GM21737 (cell line): ENCODE measurements at regions not wholly inside any gene's neighbourhood (a gene's known extent, or its start where the extent isn't known, plus 50 kb on each side); places are given as distances from the start of the nearest gene placed in this dataset.
"Not testable (repeated sequence)": the region's sequence is repeated elsewhere in the genome, so short reads cannot be mapped to it uniquely, and the experiment has no call there.

ENCODE experiments used
- ATAC-seq: cut with Tn5 transposase; IDR thresholded peaks from one replicate; pipeline ENCODE4 v1.9.1; 2021; ENCODE audit warnings: mild to moderate bottlenecking, moderate library complexity; ENCODE audit not compliant: unreplicated experiment

DNA sequence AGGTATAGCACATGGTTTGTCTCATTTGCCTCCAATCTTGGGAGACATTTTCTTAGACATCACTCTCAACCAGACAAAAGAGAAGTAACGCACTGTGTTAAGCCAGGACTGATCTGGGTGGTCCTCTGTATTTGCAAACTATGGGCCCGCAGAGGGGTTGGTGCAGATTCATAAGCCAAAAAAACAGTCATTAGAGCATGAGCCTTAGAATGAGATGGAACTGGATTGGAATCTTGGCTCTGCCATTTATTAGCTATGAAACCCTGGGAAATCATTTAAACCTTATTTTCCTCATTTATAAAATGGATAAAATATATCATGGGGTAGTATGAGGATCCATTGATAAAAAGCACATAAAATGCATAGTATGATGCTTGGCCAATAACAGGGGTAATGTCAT is 213.5 kb upstream of the APCDD1 start:
- no peak for ATAC-seq

GRCh38 chr18:10241579-10241978 is 212.9 kb upstream of the APCDD1 start:
- no peak for ATAC-seq

DNA sequence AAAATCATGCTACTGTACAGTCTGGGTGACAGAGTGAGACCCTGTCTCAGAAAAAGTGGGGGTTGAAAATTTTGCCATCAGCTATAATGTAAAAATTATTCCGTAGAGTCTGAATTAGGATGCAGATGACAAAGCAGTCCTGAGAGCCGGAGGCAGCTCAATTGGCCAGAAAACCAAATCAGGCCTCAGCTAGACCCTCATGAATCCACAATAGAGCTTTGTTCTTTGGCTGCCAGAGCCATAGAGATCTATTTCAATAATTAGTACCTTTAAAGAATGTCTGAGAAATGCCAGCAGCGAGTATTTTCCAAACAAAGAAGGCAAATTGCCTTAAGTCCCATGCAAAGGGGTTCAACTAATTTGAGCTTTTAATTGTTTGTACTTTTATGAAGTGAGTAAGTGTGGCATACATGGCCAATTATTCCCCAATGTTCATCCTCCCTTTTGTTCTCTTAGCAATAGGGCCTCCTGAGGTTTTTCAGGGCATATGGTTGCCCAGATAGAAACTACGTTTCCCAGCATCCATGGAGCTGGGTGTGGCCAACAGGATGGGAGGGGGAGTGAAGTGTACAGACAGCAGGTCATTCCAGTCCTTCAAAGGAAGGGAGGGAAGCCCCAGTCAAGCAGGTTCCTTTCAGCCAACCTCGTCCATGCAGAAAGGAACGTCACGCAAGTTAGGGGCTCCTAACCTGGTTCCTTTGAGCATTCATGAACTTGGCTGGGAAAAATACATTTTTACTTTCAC is 211.3 kb upstream of the APCDD1 start:
- no peak for ATAC-seq

GRCh38 chr18:10244341-10244740 is 210.1 kb upstream of the APCDD1 start:
- no peak for ATAC-seq

DNA sequence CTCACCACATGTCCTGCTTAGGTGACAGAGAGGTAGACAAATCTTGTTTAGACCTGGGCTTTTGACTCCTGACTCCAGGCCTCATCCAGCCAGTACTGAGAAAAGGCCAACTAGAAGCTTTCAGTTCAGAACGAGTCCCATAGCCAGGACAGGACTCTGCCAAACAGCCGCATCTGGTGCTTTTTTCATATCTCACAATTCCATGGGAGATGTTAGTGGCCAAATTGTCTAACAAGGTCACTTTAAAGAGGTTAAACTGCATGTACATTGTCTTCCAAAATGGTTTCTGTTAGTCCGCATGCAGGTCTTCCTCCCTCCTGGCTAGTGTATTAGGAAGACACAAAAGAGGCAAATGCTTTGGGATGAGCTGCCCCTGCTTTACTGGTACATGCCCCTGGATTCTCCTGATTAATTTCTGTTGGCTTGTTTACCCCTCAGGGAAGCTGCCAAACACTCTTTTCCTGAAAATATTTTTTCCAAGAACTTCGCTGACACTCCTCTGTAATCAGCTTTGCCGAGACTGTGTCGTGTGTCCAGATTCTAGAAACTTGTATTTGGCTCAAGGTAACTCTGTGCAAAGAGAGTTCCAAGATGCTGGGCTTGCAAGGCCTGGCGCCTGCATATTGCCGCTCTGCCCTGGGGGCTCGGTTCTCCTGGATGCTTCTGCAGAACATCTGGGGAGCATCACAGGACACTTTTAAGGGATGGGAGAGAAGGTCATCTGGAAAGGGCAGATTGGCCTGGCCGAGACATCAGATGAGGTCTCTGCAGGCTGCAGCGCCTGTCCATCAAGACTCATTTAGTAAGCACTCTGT is 209.2 kb upstream of the APCDD1 start:
- no peak for ATAC-seq

GRCh38 chr18:10245846-10246175 is 208.6 kb upstream of the APCDD1 start:
- ATAC-seq, result no peak

DNA sequence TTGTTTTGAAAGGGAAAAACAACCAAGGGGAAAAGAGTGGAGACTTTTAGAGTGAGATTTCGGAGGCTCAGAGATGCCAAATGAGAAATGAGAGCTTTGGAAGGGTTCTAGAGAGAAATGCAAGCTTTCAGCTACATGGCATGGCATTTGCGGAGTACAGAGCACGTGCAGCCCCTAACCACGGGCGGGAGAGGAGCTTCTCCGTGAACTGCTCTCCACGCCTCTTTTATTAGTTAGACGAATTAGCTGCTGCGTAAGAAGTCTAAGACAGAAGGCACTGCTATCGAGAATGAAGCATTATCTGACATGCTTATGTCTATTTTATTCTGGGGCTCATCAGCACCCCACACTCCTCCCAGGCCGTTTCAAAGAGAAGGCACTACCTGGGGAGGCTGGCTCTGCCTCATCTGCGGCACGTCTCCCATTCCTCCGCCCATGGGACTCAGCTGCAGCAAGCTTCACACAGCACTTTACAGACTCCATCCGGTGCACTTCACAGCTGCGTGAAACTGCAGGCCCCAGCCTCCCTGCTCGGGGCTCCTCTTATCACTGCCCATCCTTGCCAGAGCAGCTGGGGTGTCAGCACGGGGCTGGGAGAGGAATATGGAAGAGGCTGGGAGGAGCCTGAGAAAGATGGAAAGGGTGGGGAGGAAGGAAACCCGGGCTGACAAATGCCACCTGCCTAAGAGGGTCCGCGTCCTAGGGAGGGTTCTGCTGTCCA is 207.3 kb upstream of the APCDD1 start:
- no peak for ATAC-seq

DNA sequence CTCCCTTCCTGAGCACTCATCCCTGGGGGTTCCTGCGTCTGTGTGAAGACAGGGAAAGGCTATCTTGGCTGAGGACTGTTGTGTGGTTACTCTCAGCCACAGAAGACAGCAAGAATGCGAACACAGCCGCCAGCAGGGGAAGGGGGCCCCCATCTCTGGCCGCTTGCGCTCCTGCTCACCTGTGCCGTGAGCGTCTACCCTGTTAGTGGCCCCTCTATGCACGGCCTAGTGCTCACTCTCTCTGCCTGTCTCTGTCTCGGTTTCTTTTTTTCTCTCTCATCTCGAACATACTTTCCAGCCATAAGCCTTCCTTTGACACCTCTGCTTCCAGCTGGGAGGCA is 206.7 kb upstream of the APCDD1 start:
- no peak for ATAC-seq

- no peak for ATAC-seq
Observed at GRCh38 chr18:10248738-10249137, 205.7 kb upstream of the APCDD1 start.

- no peak for ATAC-seq
Observed at GRCh38 chr18:10249270-10249669, 205.2 kb upstream of the APCDD1 start.

DNA sequence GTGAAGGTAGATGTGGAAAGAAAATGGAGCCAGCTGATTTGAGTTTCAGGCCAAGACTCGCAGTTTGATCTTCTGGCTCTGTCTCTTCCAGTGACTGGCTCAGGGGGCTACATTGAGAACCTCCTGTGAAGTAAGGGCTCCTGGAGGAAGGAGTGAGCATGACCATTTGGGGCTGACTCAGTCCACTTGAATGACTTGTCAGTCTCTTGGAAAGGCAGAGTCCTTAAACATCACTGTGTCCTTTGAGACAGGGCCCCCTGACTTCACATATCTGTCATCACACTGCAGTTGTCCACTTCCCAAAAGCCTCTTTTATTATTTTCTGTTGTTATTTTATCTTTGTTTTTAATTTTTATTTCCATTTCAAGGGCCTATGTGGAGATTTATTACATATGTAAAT is 204.6 kb upstream of the APCDD1 start:
- ATAC-seq, result no peak

DNA sequence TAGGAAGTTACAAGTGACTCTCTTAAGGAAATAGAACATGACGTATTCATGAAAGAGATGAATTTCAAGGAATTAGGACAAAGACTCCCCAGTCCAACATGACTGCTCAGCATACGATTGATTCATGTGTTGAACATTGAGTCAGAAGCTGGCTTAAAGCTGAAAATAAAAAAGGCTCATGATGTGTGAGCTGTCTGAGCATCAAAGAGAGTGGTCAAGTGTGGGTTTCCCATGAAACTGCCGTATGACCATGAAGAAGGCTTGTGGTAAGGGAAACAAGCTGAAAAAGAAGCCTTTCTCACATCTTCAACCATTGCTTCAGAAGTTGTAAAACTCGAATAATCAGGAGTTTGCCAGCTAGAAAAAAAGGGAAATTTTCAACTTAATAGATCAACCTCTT is 201.9 kb upstream of the APCDD1 start:
- ATAC-seq, result no peak

GRCh38 chr18:10252952-10253705 is 201.3 kb upstream of the APCDD1 start:
- ATAC-seq, result no peak

GRCh38 chr18:10256276-10256675 is 198.2 kb upstream of the APCDD1 start:
- ATAC-seq, result not testable (repeated sequence)

GRCh38 chr18:10258836-10259474 is 195.5 kb upstream of the APCDD1 start:
- no peak for ATAC-seq

DNA sequence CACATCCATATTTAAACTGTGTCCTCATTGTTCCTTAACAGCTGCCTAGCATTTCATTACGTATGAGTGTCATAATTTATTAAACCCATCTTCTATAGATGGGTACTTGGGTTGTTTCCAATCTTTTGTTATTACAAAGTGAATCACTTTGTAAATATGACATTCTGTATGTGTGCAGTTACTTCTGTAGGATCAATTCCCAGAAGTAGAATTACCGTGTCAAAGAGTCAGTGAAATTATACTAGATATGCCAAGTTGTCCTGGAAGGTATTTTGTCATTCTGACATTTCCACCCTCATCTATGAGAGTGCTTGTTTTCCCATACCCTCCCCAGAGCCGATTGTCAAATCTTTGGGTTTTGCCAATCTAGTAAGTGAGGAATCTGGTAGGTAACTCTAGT is 194.5 kb upstream of the APCDD1 start:
- no peak for ATAC-seq

DNA sequence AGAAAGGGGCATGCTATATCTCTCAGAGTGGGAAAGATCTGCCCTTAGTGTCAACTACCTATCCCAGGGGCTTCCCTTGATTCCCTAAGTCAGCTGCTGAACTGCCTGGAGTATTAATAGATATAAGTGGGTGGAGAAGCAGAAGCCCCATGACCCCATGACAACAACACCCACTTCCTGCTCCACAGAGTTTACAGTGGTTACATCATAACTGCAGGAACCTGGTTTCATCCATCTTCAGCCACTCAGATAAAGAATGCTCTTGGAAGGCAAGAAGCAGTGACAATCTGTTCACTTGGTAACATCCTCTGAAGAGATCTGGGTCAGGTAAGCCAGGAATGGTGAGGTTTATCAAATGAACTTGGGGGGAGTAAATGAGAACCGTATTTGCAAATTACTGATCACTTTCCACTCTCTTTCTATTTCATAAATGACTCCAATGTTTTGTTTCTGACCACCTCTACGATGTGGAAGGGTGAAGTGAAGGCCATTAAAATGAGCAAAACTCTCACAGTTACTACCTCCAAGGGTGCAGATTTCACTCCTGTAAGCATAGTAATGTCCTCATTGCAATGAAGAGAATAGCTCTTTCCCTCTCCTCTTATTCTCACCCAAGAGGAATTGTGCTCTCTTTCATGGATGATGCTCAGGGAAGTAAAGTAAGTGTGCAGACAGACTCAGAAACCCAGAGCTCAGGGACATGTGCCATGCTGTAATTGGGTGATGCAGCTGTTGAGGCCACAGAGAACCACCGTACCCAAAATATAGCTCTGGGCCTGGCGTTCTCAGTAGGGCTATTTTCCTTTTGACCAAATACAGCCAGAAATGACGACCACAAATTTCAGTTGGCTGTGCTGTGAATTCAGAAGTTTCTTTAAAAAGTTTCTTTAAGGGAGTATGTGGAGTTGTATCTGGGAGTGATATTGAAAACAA is 192.8 kb upstream of the APCDD1 start:
- no peak for ATAC-seq

DNA sequence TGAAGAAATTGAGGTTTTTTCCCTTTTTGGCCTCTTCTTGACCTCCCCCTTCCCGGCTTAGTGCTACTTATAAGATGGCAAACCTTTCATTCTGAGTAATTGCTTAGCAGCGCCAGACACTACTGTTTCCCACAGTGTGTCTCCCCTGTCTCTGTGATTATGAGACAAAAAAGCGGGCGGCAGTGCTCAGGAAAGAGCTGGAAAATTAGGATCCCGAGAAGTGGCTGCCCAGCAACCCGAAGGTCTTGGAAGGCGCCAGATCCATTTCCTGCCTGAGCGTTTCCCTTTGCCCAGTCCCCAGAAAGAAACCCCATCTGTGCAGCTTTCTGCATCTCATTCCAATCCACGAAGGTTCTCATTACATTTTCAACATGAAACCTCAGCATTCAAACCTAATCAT is 191.9 kb upstream of the APCDD1 start:
- no peak for ATAC-seq

DNA sequence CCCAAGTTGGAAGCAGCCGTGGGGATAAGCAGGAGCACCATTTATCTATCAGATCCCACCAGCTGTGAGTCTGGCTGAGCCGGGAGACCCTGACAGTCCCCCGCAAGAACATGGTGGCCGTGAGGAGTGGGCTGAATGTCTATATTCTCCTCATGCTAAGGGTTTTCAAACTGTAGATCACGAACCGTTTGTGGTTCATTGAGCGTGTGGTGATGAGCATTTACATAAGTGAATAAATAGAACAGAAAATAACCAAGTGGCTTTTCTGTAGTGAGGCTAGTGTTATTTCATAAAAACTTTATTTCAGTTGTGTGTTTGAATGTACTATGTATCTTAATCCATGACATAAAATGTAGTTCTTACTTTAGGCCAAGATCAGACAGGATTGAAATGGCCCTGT is 190.2 kb upstream of the APCDD1 start:
- no peak for ATAC-seq
